K562 (cell line): ENCODE measurements at regions not wholly inside any gene's neighbourhood (a gene's known extent, or its start where the extent isn't known, plus 50 kb on each side); places are given as distances from the start of the nearest gene placed in this dataset.

Source experiments
- ATF6 ChIP-seq: sonication (generic); formaldehyde crosslinking; IDR thresholded peaks from 2 replicates; pipeline ENCODE4 v1.4.0; 2020; ENCODE audit warnings: mild to moderate bottlenecking, missing genetic modification reagents
- CHD4 ChIP-seq: fragments of 200-600 bp; sonication (generic); IDR thresholded peaks from 3 replicates; pipeline ENCODE4 v1.6.1; 2012; ENCODE audit warnings: low read depth, mild to moderate bottlenecking, mixed read lengths, low read length, inconsistent platforms; ENCODE audit not compliant: insufficient read depth, insufficient replicate concordance, poor library complexity, severe bottlenecking
- CXXC5 ChIP-seq: fragments of 250-450 bp; sonication (Bioruptor Pico); IDR thresholded peaks from 2 replicates; pipeline ENCODE4 v1.8.0; 2022; ENCODE audit warnings: inconsistent platforms, mild to moderate bottlenecking, moderate library complexity
- ETV5 ChIP-seq: sonication (generic); formaldehyde crosslinking; IDR thresholded peaks from 2 replicates; pipeline ENCODE4 v1.4.0; 2020; ENCODE audit warnings: low read depth, mild to moderate bottlenecking, missing genetic modification reagents
- GABPA ChIP-seq: fragments of 200-800 bp; sonication (Bioruptor generic); conservative IDR thresholded peaks from 2 replicates; pipeline ENCODE4 v1.6.1; 2016; ENCODE audit warnings: low read depth, missing genetic modification characterization, missing compliant biosample characterization
- HCFC1 ChIP-seq: IDR thresholded peaks from 2 replicates; pipeline ENCODE4 v1.6.1; 2012; ENCODE audit warnings: low read depth, low read length, improper control_type of control experiment
- KDM1A ChIP-seq, 2 experiments: fragments of 450-650 bp; IDR thresholded peaks; 2 replicates each; pipeline ENCODE4 v1.6.1; 2016; ENCODE audit warnings: mild to moderate bottlenecking in 2 of 2
- KDM2B ChIP-seq: fragments of 250-450 bp; sonication (Bioruptor Pico); IDR thresholded peaks from 2 replicates; pipeline ENCODE4 v1.8.0; 2021; ENCODE audit warnings: mild to moderate bottlenecking, moderate library complexity
- KDM4B ChIP-seq, 2 experiments: fragments of 450-650 bp in 1 of 2; sonication (generic) in 1 of 2; IDR thresholded peaks; 2 replicates each; pipeline ENCODE4 v1.6.1; 2016 to 2017; ENCODE audit warnings: borderline replicate concordance in 2 of 2, antibody characterized with exemption in 1 of 2, low read depth in 1 of 2, mild to moderate bottlenecking in 1 of 2
- LEF1 ChIP-seq: fragments of 450-650 bp; IDR thresholded peaks from 2 replicates; pipeline ENCODE4 v1.6.1; 2016; ENCODE audit warnings: mild to moderate bottlenecking
- MECOM ChIP-seq: fragments of 250-450 bp; sonication (Bioruptor Pico); IDR thresholded peaks from 2 replicates; pipeline ENCODE4 v1.8.0; 2022; ENCODE audit warnings: inconsistent platforms
- MTA1 ChIP-seq: fragments of 450-650 bp; IDR thresholded peaks from 2 replicates; pipeline ENCODE4 v1.6.1; 2017; ENCODE audit warnings: borderline replicate concordance
- MXI1 ChIP-seq: IDR thresholded peaks from 2 replicates; pipeline ENCODE4 v1.6.1; 2011; ENCODE audit warnings: low read depth, mild to moderate bottlenecking, improper control_type of control experiment, low read length
- NBN ChIP-seq: fragments of 450-650 bp; IDR thresholded peaks from 2 replicates; pipeline ENCODE4 v1.6.1; 2016; ENCODE audit warnings: low read depth, mild to moderate bottlenecking
- PHF8 ChIP-seq: fragments of 200-600 bp; sonication (generic); IDR thresholded peaks from 2 replicates; pipeline ENCODE4 v1.6.1; 2012; ENCODE audit warnings: mixed run types, mild to moderate bottlenecking, inconsistent platforms, low read length, moderate library complexity, borderline replicate concordance
- PTTG1 ChIP-seq: fragments of 450-650 bp; IDR thresholded peaks from 2 replicates; pipeline ENCODE4 v1.6.1; 2016; ENCODE audit warnings: low read depth, mild to moderate bottlenecking, missing genetic modification characterization, missing compliant biosample characterization
- SMARCE1 ChIP-seq: fragments of 450-650 bp; IDR thresholded peaks from 2 replicates; pipeline ENCODE4 v1.7.1; 2016; ENCODE audit warnings: mild to moderate bottlenecking
- SMC3 ChIP-seq: conservative IDR thresholded peaks from 2 replicates; pipeline ENCODE4 v1.6.1; 2011; ENCODE audit warnings: low read depth, low read length, improper control_type of control experiment; ENCODE audit not compliant: insufficient read depth
- STAT5B ChIP-seq: fragments of 250-450 bp; sonication (Bioruptor Pico); IDR thresholded peaks from 2 replicates; pipeline ENCODE4 v1.8.0; 2021; ENCODE audit warnings: mild to moderate bottlenecking, inconsistent platforms
- XRCC3 ChIP-seq: fragments of 450-650 bp; IDR thresholded peaks from 2 replicates; pipeline ENCODE4 v1.6.1; 2017; ENCODE audit warnings: mild to moderate bottlenecking, moderate library complexity
- ZBTB5 ChIP-seq: fragments of 450-650 bp; IDR thresholded peaks from 2 replicates; pipeline ENCODE4 v1.6.1; 2017; ENCODE audit warnings: antibody characterized with exemption
- ZNF24 ChIP-seq: fragments of 450-650 bp; IDR thresholded peaks from 2 replicates; pipeline ENCODE4 v1.6.1; 2016
- ZNF280B ChIP-seq: fragments of 250-450 bp; sonication (Bioruptor Pico); IDR thresholded peaks from 2 replicates; pipeline ENCODE4 v1.5.1; 2021; ENCODE audit warnings: mild to moderate bottlenecking
- ZNF347 ChIP-seq: fragments of 450-650 bp; formaldehyde crosslinking; IDR thresholded peaks from 2 replicates; pipeline ENCODE4 v1.4.0; 2020; ENCODE audit warnings: low read depth, mild to moderate bottlenecking, moderate library complexity
- ZNF75A ChIP-seq: fragments of 450-650 bp; formaldehyde crosslinking; IDR thresholded peaks from 2 replicates; pipeline ENCODE4 v1.4.0; 2020; ENCODE audit warnings: mild to moderate bottlenecking
- ZNF77 ChIP-seq: fragments of 250-450 bp; sonication (Bioruptor Pico); IDR thresholded peaks from 2 replicates; pipeline ENCODE4 v1.5.0; 2020

- no peak for TF ChIP-seq KDM2B (CRISPR knock-in tag)
- TF ChIP-seq KDM4B (IDR thresholded peaks at IDR 0.05; ENCODE audit: borderline replicate concordance in 2 of 2, low read depth in 1 of 2) = no peak
- no peak for TF ChIP-seq SMC3
- TF ChIP-seq ETV5 (CRISPR knock-in tag) = peak; percentile 9; the same call in 1 of the 2 replicates
- TF ChIP-seq ZNF24 = no peak
- TF ChIP-seq ZNF347 = no peak
- no peak for TF ChIP-seq MTA1
- peak; percentile 48 for TF ChIP-seq CXXC5 (CRISPR knock-in tag)
- TF ChIP-seq HCFC1 = no peak
- no peak for TF ChIP-seq GABPA (tag)
- no peak for TF ChIP-seq STAT5B (CRISPR knock-in tag)
- TF ChIP-seq MXI1 = no peak
- TF ChIP-seq LEF1 = no peak
- TF ChIP-seq MECOM (CRISPR knock-in tag) = no peak
- TF ChIP-seq ZNF280B (CRISPR knock-in tag) = no peak
- TF ChIP-seq KDM1A (IDR thresholded peaks at IDR 0.05) = no peak
- no peak for TF ChIP-seq CHD4
- TF ChIP-seq PHF8 = peak; percentile 13; the same call in 1 of the 2 replicates
- TF ChIP-seq SMARCE1 = peak; percentile 42; the same call in 1 of the 2 replicates
- no peak for TF ChIP-seq XRCC3
- no peak for TF ChIP-seq PTTG1 (tag)
- no peak for TF ChIP-seq ZBTB5
- no peak for TF ChIP-seq ZNF77 (CRISPR knock-in tag)
- no peak for TF ChIP-seq ATF6
- TF ChIP-seq ZNF75A (CRISPR knock-in tag) = no peak
- TF ChIP-seq NBN = no peak
Measured at GRCh38 chr16:85460252-85461021, 152.7 kb upstream of the GSE1 start (continued).
